Retinal pigment epithelial cell (primary cell): ENCODE measurements at regions not wholly inside any gene's neighbourhood (a gene's known extent, or its start where the extent isn't known, plus 50 kb on each side); places are given as distances from the start of the nearest gene placed in this dataset.

ENCODE experiments used
- DNase-seq: peaks from one replicate; pipeline ENCODE4 v3.0.0-alpha.2; 2010; ENCODE audit warnings: low read depth
- H3K4me3 ChIP-seq: 2 replicates; pipeline ENCODE4 v1.5.1; 2011; ENCODE audit warnings: mild to moderate bottlenecking, low read length, control low read depth, moderate library complexity
- TF ChIP-seq, protein P1 (sequence below): conservative IDR thresholded peaks from 2 replicates; pipeline ENCODE4 v1.5.1; 2011; ENCODE audit warnings: low read depth, low read length, control low read depth, inconsistent platforms

DNA sequence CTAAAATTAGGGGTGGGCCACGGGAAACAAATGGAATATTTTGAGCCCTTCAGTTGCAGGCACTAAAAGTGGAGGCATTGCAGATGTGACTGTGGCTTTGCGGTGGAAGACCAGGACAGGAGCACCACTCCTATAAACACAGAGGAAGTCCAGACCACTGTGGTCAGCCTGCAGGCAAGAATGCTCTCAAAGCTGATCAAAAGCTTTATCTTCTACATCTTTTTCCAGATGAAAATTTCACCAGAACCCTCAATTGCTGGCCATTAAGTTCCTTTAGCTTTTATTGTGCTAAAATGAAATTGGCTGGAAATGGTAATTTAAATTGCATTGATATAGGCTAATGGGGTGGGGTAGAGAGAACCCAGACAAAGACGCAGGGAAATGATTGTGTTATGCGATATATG, 208.8 kb downstream of the ERCC6L2 start:
- TF ChIP-seq, protein P1, sequence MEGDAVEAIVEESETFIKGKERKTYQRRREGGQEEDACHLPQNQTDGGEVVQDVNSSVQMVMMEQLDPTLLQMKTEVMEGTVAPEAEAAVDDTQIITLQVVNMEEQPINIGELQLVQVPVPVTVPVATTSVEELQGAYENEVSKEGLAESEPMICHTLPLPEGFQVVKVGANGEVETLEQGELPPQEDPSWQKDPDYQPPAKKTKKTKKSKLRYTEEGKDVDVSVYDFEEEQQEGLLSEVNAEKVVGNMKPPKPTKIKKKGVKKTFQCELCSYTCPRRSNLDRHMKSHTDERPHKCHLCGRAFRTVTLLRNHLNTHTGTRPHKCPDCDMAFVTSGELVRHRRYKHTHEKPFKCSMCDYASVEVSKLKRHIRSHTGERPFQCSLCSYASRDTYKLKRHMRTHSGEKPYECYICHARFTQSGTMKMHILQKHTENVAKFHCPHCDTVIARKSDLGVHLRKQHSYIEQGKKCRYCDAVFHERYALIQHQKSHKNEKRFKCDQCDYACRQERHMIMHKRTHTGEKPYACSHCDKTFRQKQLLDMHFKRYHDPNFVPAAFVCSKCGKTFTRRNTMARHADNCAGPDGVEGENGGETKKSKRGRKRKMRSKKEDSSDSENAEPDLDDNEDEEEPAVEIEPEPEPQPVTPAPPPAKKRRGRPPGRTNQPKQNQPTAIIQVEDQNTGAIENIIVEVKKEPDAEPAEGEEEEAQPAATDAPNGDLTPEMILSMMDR = no peak
- DNase-seq = no peak
- H3K4me3 ChIP-seq = no peak overlapping the region

DNA sequence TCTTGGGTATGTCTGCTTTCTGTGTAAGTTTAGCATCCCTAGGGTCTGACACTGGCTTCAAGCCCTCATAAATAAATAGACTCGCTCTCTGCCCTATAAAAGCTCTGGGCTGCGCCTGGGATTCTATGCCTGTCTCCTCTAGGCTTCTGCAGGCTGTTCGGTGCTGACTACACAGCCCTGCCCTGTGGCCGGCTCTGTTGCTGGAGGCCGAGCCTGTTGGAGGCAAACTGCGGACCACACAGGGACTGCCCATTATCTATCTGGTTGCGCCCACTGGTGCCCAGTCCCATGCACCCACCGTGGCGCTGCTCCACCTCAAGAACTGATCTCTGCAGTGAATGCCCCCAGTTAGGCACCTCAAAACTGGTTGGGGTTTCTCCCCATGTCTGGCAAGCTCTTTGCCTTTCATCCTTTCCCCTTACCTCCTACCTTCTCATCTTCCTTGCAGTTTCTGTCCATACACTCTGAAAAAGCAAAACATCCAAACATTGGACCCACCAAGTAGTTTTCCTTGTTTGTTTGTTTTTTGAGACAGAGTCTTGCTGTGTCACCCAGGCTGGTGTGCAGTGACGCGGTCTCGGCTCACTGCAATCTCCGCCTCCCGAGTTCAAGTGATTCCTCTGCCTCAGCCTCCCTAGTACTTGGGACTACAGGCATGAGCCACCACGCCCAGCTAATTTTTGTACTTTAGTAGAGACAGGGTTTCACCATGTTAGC, 207.2 kb downstream of the ERCC6L2 start:
- no peak overlapping the region for H3K4me3 ChIP-seq
- no peak for DNase-seq
- TF ChIP-seq, protein P1 = no peak

DNA sequence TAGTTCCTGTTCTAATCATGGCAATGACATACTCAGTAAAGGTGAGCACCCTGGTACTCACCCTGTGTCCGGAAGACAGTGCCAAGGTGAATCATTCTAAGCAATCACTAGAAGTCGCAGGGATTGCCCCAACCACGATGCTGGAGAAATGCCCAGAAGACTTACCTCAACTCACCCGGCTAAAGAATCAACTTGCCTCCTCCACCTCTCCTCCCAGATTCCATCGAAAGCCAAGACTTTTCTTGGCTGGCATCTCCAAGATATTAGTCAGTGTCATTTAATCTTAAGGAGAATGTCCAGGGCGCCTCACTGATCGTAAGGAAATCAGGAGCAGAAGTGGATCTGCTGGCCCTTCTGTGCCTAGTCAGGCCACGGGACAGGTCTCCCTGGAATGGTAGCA, 204.9 kb downstream of the ERCC6L2 start:
- no peak for DNase-seq
- TF ChIP-seq, protein P1 = no peak
- no peak overlapping the region for H3K4me3 ChIP-seq

DNA sequence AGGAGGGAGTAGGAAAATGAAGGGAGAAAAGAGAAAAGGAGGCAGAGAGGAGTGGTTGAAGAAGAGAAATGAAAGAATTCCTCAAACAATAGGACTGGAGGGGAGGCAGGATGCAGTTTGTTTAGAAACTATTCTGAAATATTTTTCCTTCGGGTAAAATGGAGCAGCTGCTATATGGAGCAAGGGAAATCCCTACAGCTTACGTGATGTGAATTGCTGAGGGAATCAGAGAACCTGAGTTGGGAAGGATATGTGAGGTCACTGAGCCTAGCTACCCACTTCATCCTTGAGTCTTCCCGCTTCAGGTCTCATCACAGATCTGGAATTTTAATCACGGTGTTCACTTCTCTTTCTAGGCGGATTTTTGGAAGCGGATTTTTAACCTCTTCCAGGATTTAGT, 204.3 kb downstream of the ERCC6L2 start:
- TF ChIP-seq, protein P1 = no peak
- no peak for DNase-seq

DNA sequence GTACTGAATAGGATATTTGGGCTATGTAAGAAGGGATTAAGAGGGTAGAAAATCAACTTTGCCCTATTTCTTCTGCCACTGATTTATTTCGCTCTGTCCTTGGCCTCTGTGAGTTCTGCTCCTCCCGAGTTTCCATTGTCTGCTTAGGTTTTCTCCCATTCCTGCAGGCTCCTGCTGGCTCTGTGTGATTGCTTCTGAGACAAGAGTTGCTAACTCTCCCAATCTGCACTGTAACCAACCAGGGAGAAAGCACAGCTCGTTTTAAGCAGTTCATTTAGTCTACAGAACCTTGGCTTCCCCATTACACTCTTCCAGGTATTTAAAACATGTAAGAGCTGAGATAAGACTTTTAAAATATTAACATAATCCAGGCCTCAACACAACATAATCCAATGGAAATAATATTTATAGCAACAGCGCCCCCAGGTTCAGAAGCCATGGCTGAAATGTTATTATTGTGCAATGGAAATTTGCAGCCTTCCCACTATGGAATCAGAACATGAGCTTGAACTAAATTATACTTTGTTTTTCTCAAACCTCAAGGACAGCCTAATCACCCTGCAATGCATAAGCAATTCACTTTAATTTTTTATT, 203.5 kb downstream of the ERCC6L2 start:
- DNase-seq = no peak
- TF ChIP-seq, protein P1 = peak; percentile 28
- no peak overlapping the region for H3K4me3 ChIP-seq

More for the DNA sequence above, 204.3 kb downstream of the ERCC6L2 start:
- H3K4me3 ChIP-seq = no peak overlapping the region

DNA sequence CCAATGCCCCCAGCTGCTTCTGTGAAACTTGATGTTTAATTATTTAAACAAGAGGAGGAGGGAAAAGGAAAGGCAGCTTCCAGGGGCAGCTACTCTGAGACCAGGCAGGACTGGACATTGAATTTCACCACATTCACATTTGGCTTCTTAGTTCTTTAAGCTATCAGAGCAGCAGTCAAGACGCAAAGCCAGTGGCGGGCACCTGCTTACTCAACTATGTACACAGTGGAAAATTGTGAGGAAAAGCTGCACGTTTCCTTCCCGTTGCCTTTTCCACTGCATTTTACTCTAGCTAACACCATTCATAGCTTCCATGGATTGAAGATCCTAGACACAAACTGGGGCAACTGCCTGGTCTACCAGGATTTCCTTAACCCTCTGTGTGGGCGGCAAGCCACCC, 200.3 kb downstream of the ERCC6L2 start:
- no peak overlapping the region for H3K4me3 ChIP-seq
- DNase-seq = no peak
- TF ChIP-seq, protein P1 = no peak

DNA sequence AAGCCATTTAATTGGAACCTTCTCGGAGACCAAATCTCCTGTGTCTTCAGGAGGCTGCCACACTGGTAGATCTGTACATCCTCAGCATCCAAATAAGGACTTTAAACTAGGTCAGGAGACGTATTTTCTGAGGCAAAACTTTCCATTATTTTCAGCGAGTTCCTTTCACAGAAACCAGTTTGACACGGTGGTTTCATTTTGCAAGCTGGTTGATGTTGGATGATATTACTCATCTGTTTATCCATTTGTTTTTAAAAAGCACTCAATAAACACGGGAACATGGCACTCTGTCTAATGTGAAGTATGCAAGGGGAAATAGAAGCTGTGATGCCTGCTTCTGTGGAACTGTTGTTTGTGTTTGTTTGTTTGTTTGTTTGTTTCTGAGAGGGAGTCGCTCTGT, 199.6 kb downstream of the ERCC6L2 start:
- TF ChIP-seq, protein P1 = no peak
- DNase-seq = no peak
- no peak overlapping the region for H3K4me3 ChIP-seq
